ENCODE measurements at regions not wholly inside any gene's neighbourhood (a gene's known extent, or its start where the extent isn't known, plus 50 kb on each side); places are given as distances from the start of the nearest gene placed in this dataset.

DNA sequence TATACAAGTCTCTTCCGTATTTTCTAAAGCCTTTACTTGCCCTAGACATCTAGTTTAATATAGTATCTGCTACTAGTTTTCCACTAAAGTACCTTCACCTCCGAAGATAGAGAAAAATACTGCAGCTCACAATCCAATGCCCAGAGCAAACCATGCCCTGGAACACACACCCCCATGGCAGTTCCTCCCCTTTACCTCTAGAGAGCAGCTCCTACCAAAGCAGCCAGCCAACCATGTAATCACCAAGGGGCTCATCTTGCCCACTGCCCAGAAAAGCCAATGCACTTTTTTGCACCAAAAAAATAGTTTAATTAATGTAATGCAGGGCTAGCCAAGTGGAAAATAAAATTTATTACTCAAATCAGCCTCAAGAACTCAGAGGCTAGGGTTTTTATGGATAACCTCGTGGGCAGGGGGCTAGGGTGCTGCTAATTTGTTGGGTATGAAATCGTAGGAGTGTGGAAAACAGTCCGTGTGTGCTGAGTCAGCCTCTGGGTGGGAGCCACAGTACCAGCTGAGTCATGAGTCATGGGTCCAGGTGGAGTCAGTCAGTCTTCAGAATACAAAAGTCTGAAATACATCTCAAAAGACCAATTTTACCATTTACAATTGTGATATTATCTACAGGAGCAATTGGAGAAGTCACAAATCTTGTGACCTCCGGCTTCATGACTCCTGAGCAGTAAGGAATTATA is 120.1 kb upstream of the ACO1 start:
- TF ChIP-seq, protein P1, sequence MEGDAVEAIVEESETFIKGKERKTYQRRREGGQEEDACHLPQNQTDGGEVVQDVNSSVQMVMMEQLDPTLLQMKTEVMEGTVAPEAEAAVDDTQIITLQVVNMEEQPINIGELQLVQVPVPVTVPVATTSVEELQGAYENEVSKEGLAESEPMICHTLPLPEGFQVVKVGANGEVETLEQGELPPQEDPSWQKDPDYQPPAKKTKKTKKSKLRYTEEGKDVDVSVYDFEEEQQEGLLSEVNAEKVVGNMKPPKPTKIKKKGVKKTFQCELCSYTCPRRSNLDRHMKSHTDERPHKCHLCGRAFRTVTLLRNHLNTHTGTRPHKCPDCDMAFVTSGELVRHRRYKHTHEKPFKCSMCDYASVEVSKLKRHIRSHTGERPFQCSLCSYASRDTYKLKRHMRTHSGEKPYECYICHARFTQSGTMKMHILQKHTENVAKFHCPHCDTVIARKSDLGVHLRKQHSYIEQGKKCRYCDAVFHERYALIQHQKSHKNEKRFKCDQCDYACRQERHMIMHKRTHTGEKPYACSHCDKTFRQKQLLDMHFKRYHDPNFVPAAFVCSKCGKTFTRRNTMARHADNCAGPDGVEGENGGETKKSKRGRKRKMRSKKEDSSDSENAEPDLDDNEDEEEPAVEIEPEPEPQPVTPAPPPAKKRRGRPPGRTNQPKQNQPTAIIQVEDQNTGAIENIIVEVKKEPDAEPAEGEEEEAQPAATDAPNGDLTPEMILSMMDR (IDR thresholded peaks at IDR 0.05; ENCODE audit: low read length, missing control alignments), result no peak
- H3K4me3 ChIP-seq (replicated peaks; ENCODE audit: low read depth, low read length), result no peak overlapping the region
- peak; percentile 36 for DNase-seq (ENCODE audit: low read depth)

DNA sequence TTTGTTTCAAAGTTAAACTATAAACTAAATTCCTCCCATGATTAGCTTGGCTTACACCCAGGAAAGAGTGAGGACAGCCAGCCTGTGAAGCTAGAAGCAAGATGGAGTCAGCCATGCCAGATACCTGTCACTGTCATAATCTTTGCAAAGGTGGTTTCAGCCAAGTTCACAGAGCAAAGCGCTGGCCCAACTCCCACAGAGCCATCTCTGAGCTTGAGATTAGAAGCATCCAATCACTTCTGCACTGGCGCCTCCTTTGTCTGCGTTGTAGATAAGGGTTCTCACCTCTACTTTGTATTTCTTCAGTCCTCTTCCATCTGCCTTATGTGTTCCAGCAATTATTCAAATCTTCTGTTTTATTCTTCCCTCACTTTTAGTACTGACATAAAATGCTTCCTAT is 119.4 kb upstream of the ACO1 start:
- H3K4me3 ChIP-seq (replicated peaks; ENCODE audit: low read depth, low read length), result no peak overlapping the region
- no peak for DNase-seq (ENCODE audit: low read depth)
- TF ChIP-seq, protein P1 (IDR thresholded peaks at IDR 0.05; ENCODE audit: low read length, missing control alignments), result no peak

DNA sequence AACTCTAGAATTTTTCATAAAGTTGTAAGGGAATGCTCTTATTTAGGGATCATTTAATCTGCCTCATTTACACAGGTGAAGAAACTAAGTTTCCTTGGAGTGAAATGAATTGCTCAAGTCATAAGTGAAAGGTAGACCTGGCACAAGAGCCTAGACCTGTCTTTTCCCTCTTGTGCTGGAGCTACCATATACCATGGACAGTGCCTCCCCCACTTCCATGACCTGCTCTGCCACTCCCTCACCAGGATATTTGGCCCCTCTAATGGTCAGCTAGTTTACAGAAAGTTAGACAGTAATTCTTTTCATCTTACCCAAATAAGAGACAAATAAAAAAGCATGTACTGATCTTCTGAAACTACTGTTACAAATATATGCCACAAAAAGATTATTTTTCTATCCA is 105.5 kb upstream of the ACO1 start:
- H3K4me3 ChIP-seq (replicated peaks; ENCODE audit: low read depth, low read length), result no peak overlapping the region
- no peak for DNase-seq (ENCODE audit: low read depth)
- TF ChIP-seq, protein P1 (IDR thresholded peaks at IDR 0.05; ENCODE audit: low read length, missing control alignments), result no peak

DNA sequence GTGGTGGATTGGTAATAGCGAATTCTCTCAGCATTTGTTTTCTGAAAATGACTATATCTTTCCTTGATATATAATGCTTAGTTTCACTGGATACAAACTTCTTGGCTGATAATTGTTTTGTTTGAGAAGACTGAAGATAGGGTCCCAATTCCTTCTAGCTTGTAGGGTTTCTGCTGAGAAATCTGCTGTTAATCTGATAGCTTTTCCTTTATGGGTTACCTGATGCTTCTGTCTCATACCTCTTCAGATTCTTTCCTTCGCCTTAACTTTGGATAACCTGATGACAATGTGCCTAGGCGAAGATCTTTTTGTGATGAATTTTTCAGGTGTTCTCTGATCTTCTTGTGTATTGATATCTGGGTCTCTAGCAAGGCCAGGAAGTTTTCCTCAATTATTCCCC is 94.7 kb upstream of the ACO1 start:
- no peak for DNase-seq (ENCODE audit: low read depth)
- no peak overlapping the region for H3K4me3 ChIP-seq (replicated peaks; ENCODE audit: low read depth, low read length)
- TF ChIP-seq, protein P1 (IDR thresholded peaks at IDR 0.05; ENCODE audit: low read length, missing control alignments), result no peak

DNA sequence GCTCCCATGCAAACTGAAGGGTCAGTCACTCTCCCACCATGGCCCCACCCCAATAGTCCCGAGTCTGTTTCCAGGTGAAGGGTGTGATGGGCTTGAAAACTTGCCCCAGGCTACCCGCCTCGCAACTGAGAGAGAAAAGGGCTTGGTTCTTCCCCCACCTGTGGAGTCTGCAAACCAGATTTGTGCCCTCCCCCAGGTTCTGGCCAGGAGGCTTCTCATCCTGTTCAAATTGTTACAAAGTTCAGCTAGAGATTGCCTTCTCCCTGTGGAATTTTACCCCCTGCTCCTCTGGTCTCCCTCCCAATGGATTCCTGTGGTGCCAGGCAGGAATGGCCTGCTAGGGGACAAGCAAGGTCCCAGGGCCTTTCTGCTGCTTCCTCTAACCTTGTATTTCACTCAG is 93.1 kb upstream of the ACO1 start:
- TF ChIP-seq, protein P1 (IDR thresholded peaks at IDR 0.05; ENCODE audit: low read length, missing control alignments), result no peak
- no peak for DNase-seq (ENCODE audit: low read depth)
- H3K4me3 ChIP-seq (replicated peaks; ENCODE audit: low read depth, low read length), result no peak overlapping the region

DNA sequence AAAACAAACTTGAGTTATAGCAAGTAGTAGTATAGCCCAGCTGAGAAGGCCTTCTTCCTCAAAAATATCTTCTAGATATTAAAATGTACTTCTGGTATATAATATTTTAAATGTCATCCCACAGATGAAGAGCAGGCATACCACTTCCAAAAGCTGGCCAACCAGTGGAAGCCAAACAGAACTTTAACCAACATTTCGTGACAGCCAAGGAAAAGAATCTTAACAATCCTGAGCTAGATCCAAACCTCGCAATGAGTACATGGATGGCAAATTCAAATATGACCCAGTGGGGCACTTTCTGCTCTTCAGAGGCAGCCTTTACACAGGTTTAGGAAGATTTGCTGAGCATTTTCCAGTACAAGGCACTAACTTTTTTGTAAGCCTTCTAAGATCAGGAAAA is 91.8 kb upstream of the ACO1 start:
- H3K4me3 ChIP-seq (replicated peaks; ENCODE audit: low read depth, low read length), result no peak overlapping the region
- TF ChIP-seq, protein P1 (IDR thresholded peaks at IDR 0.05; ENCODE audit: low read length, missing control alignments), result no peak
- no peak for DNase-seq (ENCODE audit: low read depth)

DNA sequence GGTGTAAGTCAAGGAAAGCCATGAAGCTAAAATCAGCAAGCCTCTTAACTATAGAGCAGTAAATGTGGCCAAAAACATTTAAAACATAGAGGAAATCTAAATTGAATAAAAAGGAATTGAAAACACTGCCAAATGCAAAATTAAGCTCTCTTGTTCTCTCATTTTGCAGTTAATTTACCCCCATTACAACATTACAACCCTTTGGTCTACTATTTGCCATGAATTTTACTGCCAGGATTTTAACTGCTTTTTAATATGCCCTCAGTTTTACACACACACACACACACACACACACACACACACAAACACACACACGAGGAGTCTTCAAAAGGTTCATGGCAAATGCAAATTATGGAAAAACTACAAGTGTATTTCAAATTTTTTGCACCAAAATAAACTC is 91.4 kb upstream of the ACO1 start:
- TF ChIP-seq, protein P1 (IDR thresholded peaks at IDR 0.05; ENCODE audit: low read length, missing control alignments), result no peak
- DNase-seq (ENCODE audit: low read depth), result no peak
- no peak overlapping the region for H3K4me3 ChIP-seq (replicated peaks; ENCODE audit: low read depth, low read length)

All from fibroblast of pulmonary artery (primary cell).